ENCODE measurements at regions not wholly inside any gene's neighbourhood (a gene's known extent, or its start where the extent isn't known, plus 50 kb on each side); places are given as distances from the start of the nearest gene placed in this dataset.

DNA sequence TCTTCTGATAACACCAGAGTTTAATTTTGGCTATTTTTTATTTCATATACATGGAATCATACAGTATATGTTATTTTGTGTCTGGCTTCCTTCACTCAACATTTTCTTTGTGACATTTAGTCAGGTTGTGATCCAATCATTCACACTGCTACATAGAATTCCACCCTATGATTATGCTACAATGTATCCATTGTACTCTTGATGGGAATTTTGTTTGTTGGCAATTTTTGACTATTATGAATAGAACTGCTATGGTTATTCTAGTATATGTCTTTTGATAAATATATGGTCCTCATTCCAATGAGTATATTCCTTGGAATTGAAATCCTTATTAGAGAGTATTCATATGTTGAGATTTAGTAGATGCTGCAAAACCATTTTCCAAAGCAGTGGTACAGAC is 936.4 kb upstream of the CHAC2 start:
- TF ChIP-seq SIN3A (IDR thresholded peaks at IDR 0.05; ENCODE audit: borderline replicate concordance, insufficient read depth, low read length) (no peak), POLR2AphosphoS5 (IDR thresholded peaks at IDR 0.05; ENCODE audit: low read depth, low read length) (no peak), TAF1 (IDR thresholded peaks at IDR 0.05; ENCODE audit: borderline replicate concordance, insufficient read depth, low read length) (no peak), FOXP2 (optimal IDR thresholded peaks at IDR 0.05; ENCODE audit: borderline replicate concordance, extremely low read depth, extremely low read length, insufficient read depth) (no peak)
- TF ChIP-seq, protein P1, sequence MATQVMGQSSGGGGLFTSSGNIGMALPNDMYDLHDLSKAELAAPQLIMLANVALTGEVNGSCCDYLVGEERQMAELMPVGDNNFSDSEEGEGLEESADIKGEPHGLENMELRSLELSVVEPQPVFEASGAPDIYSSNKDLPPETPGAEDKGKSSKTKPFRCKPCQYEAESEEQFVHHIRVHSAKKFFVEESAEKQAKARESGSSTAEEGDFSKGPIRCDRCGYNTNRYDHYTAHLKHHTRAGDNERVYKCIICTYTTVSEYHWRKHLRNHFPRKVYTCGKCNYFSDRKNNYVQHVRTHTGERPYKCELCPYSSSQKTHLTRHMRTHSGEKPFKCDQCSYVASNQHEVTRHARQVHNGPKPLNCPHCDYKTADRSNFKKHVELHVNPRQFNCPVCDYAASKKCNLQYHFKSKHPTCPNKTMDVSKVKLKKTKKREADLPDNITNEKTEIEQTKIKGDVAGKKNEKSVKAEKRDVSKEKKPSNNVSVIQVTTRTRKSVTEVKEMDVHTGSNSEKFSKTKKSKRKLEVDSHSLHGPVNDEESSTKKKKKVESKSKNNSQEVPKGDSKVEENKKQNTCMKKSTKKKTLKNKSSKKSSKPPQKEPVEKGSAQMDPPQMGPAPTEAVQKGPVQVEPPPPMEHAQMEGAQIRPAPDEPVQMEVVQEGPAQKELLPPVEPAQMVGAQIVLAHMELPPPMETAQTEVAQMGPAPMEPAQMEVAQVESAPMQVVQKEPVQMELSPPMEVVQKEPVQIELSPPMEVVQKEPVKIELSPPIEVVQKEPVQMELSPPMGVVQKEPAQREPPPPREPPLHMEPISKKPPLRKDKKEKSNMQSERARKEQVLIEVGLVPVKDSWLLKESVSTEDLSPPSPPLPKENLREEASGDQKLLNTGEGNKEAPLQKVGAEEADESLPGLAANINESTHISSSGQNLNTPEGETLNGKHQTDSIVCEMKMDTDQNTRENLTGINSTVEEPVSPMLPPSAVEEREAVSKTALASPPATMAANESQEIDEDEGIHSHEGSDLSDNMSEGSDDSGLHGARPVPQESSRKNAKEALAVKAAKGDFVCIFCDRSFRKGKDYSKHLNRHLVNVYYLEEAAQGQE (IDR thresholded peaks at IDR 0.05; ENCODE audit: insufficient read depth in 1 of 2, low read depth in 2 of 2, low read length in 2 of 2): no peak

DNA sequence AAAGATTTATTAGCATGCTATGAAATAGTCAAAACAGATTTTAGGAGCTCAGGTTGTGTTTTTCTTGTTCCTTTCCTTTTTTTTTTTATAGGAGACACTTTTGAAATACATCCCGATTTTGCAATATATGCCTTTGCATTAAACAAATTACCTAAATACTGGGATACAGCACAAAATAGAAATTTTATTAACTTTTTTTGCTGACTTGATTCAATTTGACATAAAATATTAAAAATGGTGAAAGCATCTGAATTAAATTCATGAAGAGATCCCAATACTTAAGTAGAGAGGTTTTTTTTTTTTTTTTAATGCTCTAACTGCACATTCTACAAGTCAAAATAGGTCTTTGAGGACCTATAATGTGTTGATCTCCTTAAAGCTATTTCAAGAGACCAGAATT is 939.5 kb upstream of the CHAC2 start:
- TF ChIP-seq SIN3A (IDR thresholded peaks at IDR 0.05; ENCODE audit: borderline replicate concordance, insufficient read depth, low read length): no peak
- TF ChIP-seq TAF1 (IDR thresholded peaks at IDR 0.05; ENCODE audit: borderline replicate concordance, insufficient read depth, low read length): no peak
- TF ChIP-seq POLR2AphosphoS5 (IDR thresholded peaks at IDR 0.05; ENCODE audit: low read depth, low read length): no peak
- TF ChIP-seq FOXP2 (optimal IDR thresholded peaks at IDR 0.05; ENCODE audit: borderline replicate concordance, extremely low read depth, extremely low read length, insufficient read depth): no peak
- TF ChIP-seq, protein P1 (IDR thresholded peaks at IDR 0.05; ENCODE audit: insufficient read depth in 1 of 2, low read depth in 2 of 2, low read length in 2 of 2): no peak

DNA sequence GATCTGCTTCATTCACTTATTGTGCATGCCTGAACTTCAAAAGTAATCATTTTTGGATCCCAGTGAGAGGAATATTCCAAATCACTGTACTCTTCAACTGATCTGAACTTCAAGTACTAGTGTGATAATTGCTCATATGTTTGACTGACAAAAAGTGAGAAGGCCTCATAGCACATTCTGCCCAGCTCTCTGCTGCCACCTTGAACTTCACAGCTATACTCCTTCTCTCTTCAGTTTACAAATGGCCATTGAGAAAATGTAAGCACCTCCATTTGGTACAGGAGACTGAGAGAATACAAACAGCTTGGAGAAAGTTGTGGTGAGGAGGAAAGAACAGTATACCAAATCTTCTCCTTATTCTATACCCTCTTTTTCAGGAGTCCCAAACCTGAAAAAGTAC is 946.0 kb upstream of the CHAC2 start:
- TF ChIP-seq FOXP2 (optimal IDR thresholded peaks at IDR 0.05; ENCODE audit: borderline replicate concordance, extremely low read depth, extremely low read length, insufficient read depth): no peak
- TF ChIP-seq SIN3A (IDR thresholded peaks at IDR 0.05; ENCODE audit: borderline replicate concordance, insufficient read depth, low read length): no peak

DNA sequence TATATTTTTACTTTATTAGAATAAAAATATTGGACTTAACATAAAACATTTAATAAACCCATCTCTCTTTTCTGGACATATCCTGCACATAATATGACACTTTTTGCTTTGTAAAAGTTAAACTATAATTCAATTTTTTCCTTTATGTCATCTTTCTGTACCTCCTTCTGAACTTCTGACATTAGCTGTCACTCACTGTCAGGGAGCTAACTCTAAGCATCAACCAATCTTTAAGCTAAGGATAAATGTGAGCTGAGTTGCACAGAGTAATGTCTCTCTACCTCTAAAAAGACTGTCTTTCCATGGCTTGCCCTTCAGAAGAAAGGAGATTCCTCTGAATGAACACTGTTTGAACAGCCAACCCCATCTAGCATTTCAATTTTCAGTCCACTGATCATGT is 948.6 kb upstream of the CHAC2 start:
- TF ChIP-seq FOXP2 (optimal IDR thresholded peaks at IDR 0.05; ENCODE audit: borderline replicate concordance, extremely low read depth, extremely low read length, insufficient read depth): no peak
- TF ChIP-seq SIN3A (IDR thresholded peaks at IDR 0.05; ENCODE audit: borderline replicate concordance, insufficient read depth, low read length): no peak
- TF ChIP-seq, protein P1 (IDR thresholded peaks at IDR 0.05; ENCODE audit: insufficient read depth in 1 of 2, low read depth in 2 of 2, low read length in 2 of 2): no peak
- TF ChIP-seq TAF1 (IDR thresholded peaks at IDR 0.05; ENCODE audit: borderline replicate concordance, insufficient read depth, low read length): no peak
- no peak for TF ChIP-seq POLR2AphosphoS5 (IDR thresholded peaks at IDR 0.05; ENCODE audit: low read depth, low read length)

DNA sequence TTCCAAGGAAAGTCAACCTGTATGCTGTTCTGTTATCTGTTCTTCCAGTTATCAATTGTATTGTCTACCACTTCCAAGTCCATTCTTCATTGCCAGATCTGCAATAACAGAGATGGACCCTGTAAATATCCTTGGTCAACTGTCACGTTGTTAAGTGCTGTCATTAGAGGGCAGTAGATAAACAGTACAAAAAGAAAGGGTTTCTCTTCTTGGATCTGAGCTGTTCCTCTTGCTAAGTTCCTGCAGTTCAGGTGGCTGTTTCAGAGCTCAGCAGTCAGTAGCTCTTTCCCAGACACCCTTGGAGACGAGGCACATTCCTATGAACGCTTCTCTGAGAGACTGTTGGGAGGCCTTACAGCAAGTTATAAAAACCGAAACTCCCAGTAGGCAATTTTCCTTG is 957.1 kb upstream of the CHAC2 start:
- TF ChIP-seq POLR2AphosphoS5 (IDR thresholded peaks at IDR 0.05; ENCODE audit: low read depth, low read length) (no peak), FOXP2 (optimal IDR thresholded peaks at IDR 0.05; ENCODE audit: borderline replicate concordance, extremely low read depth, extremely low read length, insufficient read depth) (no peak), TAF1 (IDR thresholded peaks at IDR 0.05; ENCODE audit: borderline replicate concordance, insufficient read depth, low read length) (no peak)

DNA sequence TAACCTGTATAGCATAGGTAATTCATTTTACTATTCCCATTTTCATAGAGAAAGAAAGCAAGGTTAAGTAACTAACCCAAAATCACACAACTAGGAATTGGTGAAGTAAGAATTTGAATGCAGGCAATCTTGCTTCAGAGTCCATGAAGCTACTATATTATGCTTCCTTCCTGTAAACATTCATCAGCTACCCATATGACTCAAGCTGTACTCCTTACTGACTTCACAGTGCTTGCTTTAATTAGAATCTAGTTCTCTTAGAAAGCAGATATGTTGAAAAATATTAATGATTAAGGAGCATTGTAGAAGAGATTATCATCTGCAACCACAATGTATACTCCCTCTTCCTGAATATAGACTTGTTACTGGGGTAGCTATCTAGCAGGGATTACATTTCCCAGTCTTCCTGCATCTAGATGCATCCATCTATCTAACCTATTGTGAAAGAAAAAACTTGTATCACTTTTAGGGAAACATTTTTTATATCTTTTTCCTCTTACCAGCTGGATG is 961.6 kb upstream of the CHAC2 start:
- TF ChIP-seq, protein P1 (IDR thresholded peaks at IDR 0.05; ENCODE audit: insufficient read depth in 1 of 2, low read depth in 2 of 2, low read length in 2 of 2): no peak
- no peak for TF ChIP-seq TAF1 (IDR thresholded peaks at IDR 0.05; ENCODE audit: borderline replicate concordance, insufficient read depth, low read length)
- TF ChIP-seq SIN3A (IDR thresholded peaks at IDR 0.05; ENCODE audit: borderline replicate concordance, insufficient read depth, low read length): no peak
- TF ChIP-seq POLR2AphosphoS5 (IDR thresholded peaks at IDR 0.05; ENCODE audit: low read depth, low read length): no peak
- TF ChIP-seq FOXP2 (optimal IDR thresholded peaks at IDR 0.05; ENCODE audit: borderline replicate concordance, extremely low read depth, extremely low read length, insufficient read depth): no peak

Data from PFSK-1 (cell line).